ENCODE measurements at regions not wholly inside any gene's neighbourhood (a gene's known extent, or its start where the extent isn't known, plus 50 kb on each side); places are given as distances from the start of the nearest gene placed in this dataset.
"Not testable (repeated sequence)": the region's sequence is repeated elsewhere in the genome, so short reads cannot be mapped to it uniquely, and the experiment has no call there.

GRCh38 chr4:66266554-66266953 lies 596.3 kb upstream of the EPHA5 start:
- TF ChIP-seq POLR2A, CTCF (IDR thresholded peaks at IDR 0.05): not testable (repeated sequence)

Data from uterus (tissue), 2 donors.